RWPE1 (cell line): ENCODE measurements at regions not wholly inside any gene's neighbourhood (a gene's known extent, or its start where the extent isn't known, plus 50 kb on each side); places are given as distances from the start of the nearest gene placed in this dataset.
"Not testable (repeated sequence)": the region's sequence is repeated elsewhere in the genome, so short reads cannot be mapped to it uniquely, and the experiment has no call there.

Source experiments
- CTCF ChIA-PET: fragments of 350-600 bp; sonication (Branson Sonifier 250); formaldehyde crosslinking; extraction: SDS; loops from one replicate; lab custom pipeline; 2021; lab: Yijun Ruan, JAX
- POLR2A ChIA-PET: fragments of 400-600 bp; formaldehyde crosslinking; extraction: SDS; loops from one replicate; lab custom pipeline; 2020; ENCODE audit warnings: antibody characterized with exemption; ENCODE audit not compliant: low non-redundant PET; lab: Yijun Ruan, JAX
- DNase-seq: peaks from one replicate; pipeline ENCODE4 v3.0.0; 2012; ENCODE audit warnings: low spot score
- H3K27ac ChIP-seq: fragments of 450-650 bp; 2 replicates; pipeline ENCODE4 v1.5.1; 2017
- CTCF ChIP-seq: fragments of 450-650 bp; conservative IDR thresholded peaks from 2 replicates; pipeline ENCODE4 v1.5.1; 2017; ENCODE audit warnings: low read depth, mild to moderate bottlenecking

- DNase-seq = no peak
- no peak overlapping the region for H3K27ac ChIP-seq
- CTCF ChIA-PET = no interaction called here
- no peak for TF ChIP-seq CTCF
- POLR2A ChIA-PET = no interaction called here
Measured at GRCh38 chr5:155711882-155712281, 615.1 kb upstream of the SGCD start.

DNA sequence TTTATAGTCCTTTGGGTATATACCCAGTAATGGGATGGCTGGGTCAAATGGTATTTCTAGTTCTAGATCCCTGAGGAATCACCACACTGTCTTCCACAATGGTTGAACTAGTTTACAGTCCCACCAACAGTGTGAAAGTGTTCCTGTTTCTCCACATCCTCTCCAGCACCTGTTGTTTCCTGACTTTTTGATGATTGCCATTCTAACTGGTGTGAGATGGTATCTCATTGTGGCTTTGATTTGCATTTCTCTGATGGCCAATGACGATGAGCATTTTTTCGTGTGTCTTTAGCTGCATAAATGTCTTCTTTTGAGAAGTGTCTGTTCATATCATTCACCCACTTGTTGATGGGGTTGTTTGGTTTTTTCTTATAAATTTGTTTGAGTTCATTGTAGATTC lies 612.5 kb upstream of the SGCD start:
- POLR2A ChIA-PET, H3K27ac ChIP-seq, CTCF ChIA-PET, DNase-seq: not testable (repeated sequence)

DNA sequence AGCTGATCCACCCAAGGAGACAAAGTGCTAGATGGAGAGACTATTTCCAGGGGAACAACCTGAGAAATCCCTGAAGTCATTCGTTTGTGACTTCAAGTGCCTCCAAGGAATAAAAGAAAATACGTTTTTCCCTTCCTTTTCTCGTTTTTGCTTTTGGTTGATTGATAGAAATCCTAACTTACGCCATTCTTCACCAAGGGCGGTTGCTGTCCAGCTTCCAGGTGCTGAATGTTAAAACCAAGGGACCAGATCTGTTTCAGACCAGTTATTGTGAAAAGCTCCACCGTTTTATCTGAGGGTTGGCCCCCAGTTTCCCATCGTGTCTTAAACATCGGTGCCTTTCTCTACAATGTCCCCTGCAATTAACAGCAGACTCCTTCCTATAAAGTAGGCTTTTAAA lies 600.7 kb upstream of the SGCD start:
- DNase-seq = no peak
- POLR2A ChIA-PET = no interaction called here
- TF ChIP-seq CTCF = no peak
- CTCF ChIA-PET = interaction anchor here (0.6 kb wide), 2 partner anchors 200 to 1601 kb away, joined by 3 read pairs; no protein-coding TSS in a partner anchor
- no peak overlapping the region for H3K27ac ChIP-seq

DNA sequence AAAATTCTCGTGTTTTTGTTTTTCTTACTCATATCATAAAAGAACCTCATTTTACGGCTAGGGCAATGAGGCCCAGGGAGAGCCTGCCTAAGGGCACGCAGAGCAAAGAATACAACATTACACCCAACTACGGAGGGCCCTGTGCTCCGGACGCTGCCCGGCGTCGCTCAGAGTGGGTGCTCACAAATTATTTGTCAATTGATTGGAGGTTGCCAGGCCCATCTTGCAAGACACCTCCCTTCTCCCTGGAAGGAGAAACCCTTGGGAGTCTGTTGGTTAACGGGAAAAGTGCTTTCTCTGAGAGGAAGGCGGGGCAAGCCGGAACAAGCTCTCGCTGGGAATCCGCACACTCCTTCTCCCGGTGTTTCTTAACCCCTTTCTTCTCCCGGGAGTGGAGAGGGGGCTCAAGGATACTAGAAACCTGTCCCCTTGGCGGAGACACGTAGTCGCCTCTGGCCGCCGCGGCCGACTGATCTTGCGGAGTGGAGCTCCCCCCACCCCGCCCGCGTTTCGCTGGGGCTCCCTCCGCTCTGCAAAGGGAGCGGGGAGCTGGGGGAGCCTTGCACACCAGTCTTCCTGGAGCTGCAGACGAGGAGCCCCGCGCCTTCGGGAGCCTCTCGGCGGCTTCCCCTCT lies 599.3 kb upstream of the SGCD start:
- DNase-seq = no peak
- H3K27ac ChIP-seq = no peak overlapping the region
- POLR2A ChIA-PET = no interaction called here
- CTCF ChIA-PET = interaction anchor here (0.6 to 1.1 kb wide), 3 partner anchors 49 to 641 kb away, joined by 3 read pairs; no protein-coding TSS in a partner anchor
- TF ChIP-seq CTCF = no peak

GRCh38 chr5:155728146-155728856 lies 598.7 kb upstream of the SGCD start:
- TF ChIP-seq CTCF = no peak
- no peak overlapping the region for H3K27ac ChIP-seq
- POLR2A ChIA-PET = no interaction called here
- peak; percentile 29 for DNase-seq
- CTCF ChIA-PET = interaction anchor here (0.6 kb wide), 2 partner anchors 234 to 596 kb away, joined by 3 read pairs; no protein-coding TSS in a partner anchor

DNA sequence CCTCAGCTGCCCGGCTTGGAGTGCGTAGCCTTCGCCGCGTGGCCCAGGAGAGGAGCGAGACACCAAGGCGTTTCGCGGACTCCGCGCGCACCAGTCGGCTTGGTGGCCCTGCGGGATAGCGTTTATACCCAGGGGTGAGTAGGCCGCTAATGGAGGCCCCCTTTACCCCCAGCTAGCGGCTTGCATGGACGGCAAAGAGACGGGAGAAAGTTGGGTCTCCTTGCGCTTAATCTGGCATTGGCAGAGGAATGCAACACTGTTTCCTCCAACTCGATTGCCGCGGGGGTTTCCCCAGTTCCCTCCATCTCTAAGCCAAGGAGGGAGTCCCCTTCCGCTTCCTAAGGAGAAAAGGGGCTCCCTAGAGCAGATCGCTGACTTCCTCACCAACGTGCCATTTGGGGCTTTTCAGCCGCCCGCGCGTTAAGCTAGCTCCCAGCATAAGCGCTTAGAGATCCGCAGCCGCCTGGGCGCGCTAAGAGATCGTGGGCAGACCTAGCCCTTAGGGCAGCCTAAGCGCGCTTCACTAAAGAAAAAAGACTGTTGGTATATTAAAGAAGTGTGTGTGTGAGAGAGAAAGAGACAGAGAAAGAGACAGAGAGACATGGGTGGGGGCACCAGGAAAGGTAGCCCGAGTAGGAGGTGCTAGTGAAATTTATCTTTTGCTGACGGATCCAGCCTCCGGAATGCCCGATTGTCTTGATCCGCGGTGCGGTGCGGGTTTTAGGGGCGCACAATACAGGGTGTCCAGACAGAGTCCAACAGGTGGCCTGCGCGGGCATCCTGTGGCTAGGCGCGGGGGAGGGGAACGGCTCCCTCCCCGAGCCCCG lies 597.9 kb upstream of the SGCD start:
- no peak for DNase-seq
- TF ChIP-seq CTCF = no peak
- no peak overlapping the region for H3K27ac ChIP-seq
- ChIA-PET POLR2A (no interaction called here), CTCF (interaction anchor here (0.6 kb wide), 1 partner anchor 596 kb away, joined by 3 read pairs; no protein-coding TSS in a partner anchor)
